Stomach (tissue), 4 donors: ENCODE measurements at regions not wholly inside any gene's neighbourhood (a gene's known extent, or its start where the extent isn't known, plus 50 kb on each side); places are given as distances from the start of the nearest gene placed in this dataset.

Experiments used
- POLR2AphosphoS5 ChIP-seq, 3 donors: sonication (generic); formaldehyde crosslinking; IDR thresholded peaks; one replicate each; pipeline ENCODE4 v1.6.1; 2016; ENCODE audit warnings: antibody characterized with exemption in 3 of 3
- TF ChIP-seq, protein P1 (sequence below), 7 experiments: fragments of 450-650 bp in 4 of 7; fragments of 200-600 bp in 3 of 7; sonication (generic) in 3 of 7; IDR thresholded peaks; one replicate each; pipeline ENCODE4 v1.5.1; 2016 to 2019; ENCODE audit warnings: antibody characterized with exemption in 7 of 7, control low read depth in 2 of 7, mild to moderate bottlenecking in 1 of 7

DNA sequence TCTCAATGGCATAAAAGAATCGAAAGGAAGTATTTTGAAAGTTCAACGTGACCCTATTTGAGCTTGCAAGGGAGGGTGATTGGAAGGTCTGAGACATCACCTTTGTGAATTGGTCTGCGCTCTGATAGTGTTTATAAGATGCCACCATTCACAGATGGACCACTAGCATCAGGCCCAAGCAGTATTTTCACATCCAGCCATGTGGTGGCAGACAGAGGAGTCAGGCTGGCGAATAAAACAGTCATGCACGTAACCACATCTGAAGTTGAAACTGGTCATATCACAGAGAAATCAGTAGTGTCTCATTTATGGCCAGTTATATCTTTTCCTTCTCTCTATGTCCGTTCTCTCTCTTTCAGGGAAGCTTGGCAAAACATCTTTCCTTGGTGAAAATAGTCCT lies 170.1 kb upstream of the ONECUT1 start:
- TF ChIP-seq, protein P1, sequence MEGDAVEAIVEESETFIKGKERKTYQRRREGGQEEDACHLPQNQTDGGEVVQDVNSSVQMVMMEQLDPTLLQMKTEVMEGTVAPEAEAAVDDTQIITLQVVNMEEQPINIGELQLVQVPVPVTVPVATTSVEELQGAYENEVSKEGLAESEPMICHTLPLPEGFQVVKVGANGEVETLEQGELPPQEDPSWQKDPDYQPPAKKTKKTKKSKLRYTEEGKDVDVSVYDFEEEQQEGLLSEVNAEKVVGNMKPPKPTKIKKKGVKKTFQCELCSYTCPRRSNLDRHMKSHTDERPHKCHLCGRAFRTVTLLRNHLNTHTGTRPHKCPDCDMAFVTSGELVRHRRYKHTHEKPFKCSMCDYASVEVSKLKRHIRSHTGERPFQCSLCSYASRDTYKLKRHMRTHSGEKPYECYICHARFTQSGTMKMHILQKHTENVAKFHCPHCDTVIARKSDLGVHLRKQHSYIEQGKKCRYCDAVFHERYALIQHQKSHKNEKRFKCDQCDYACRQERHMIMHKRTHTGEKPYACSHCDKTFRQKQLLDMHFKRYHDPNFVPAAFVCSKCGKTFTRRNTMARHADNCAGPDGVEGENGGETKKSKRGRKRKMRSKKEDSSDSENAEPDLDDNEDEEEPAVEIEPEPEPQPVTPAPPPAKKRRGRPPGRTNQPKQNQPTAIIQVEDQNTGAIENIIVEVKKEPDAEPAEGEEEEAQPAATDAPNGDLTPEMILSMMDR (IDR thresholded peaks at IDR 0.05): no peak
- TF ChIP-seq POLR2AphosphoS5 (IDR thresholded peaks at IDR 0.05): no peak
